GM19452 (cell line): ENCODE measurements at regions not wholly inside any gene's neighbourhood (a gene's known extent, or its start where the extent isn't known, plus 50 kb on each side); places are given as distances from the start of the nearest gene placed in this dataset.

Experiments
- ATAC-seq: cut with Tn5 transposase; IDR thresholded peaks from one replicate; pipeline ENCODE4 v1.9.1; 2021; ENCODE audit not compliant: unreplicated experiment

GRCh38 chr12:124517260-124518050 lies 50.0 kb downstream of the NCOR2 start:
- no peak for ATAC-seq

GRCh38 chr12:124516850-124517249 lies 50.6 kb downstream of the NCOR2 start:
- no peak for ATAC-seq

GRCh38 chr12:124515981-124516380 lies 51.4 kb downstream of the NCOR2 start:
- no peak for ATAC-seq

- no peak for ATAC-seq
These were observed 52.1 kb downstream of the NCOR2 start for GRCh38 chr12:124514996-124515932.

GRCh38 chr12:124514145-124514995 lies 53.0 kb downstream of the NCOR2 start:
- no peak for ATAC-seq

- ATAC-seq, result no peak
These were observed 54.0 kb downstream of the NCOR2 start for GRCh38 chr12:124513297-124513867.

GRCh38 chr12:124512667-124513296 lies 54.6 kb downstream of the NCOR2 start:
- ATAC-seq, result no peak

- no peak for ATAC-seq
These were observed 56.0 kb downstream of the NCOR2 start for GRCh38 chr12:124511259-124511985.

GRCh38 chr12:124510301-124510970 lies 57.0 kb downstream of the NCOR2 start:
- ATAC-seq, result no peak

GRCh38 chr12:124509676-124510300 lies 57.6 kb downstream of the NCOR2 start:
- ATAC-seq, result no peak

- no peak for ATAC-seq
These were observed 58.1 kb downstream of the NCOR2 start for GRCh38 chr12:124509300-124509675.

- ATAC-seq, result no peak
These were observed 58.9 kb downstream of the NCOR2 start for GRCh38 chr12:124508381-124509079.

- ATAC-seq, result no peak
These were observed 60.0 kb downstream of the NCOR2 start for GRCh38 chr12:124507188-124508109.

- no peak for ATAC-seq
These were observed 60.6 kb downstream of the NCOR2 start for GRCh38 chr12:124506832-124507153.

GRCh38 chr12:124506145-124506831 lies 61.1 kb downstream of the NCOR2 start:
- ATAC-seq, result no peak

GRCh38 chr12:124505001-124505818 lies 62.2 kb downstream of the NCOR2 start:
- ATAC-seq, result no peak
